ENCODE measurements at regions not wholly inside any gene's neighbourhood (a gene's known extent, or its start where the extent isn't known, plus 50 kb on each side); places are given as distances from the start of the nearest gene placed in this dataset.

- no peaks in the 10 kb centered on the region for H3K4me1 ChIP-seq (ENCODE audit: insufficient read depth, low read length)
- H3K9ac ChIP-seq (ENCODE audit: low read depth, low read length) = no peak overlapping the region
- no peaks in the 10 kb centered on the region for H4K20me1 ChIP-seq (ENCODE audit: insufficient read depth, low read length)
- TF ChIP-seq EZH2 (IDR thresholded peaks at IDR 0.05; ENCODE audit: borderline replicate concordance, low read depth, low read length, severe bottlenecking) (no peak), CTCF (IDR thresholded peaks at IDR 0.05; ENCODE audit: borderline replicate concordance, extremely low read depth, low read length, poor library complexity, severe bottlenecking) (no peak)
- no peaks in the 10 kb centered on the region for H3K9me3 ChIP-seq (ENCODE audit: insufficient read depth, low read length, severe bottlenecking)
- no peaks in the 10 kb centered on the region for H3K36me3 ChIP-seq (ENCODE audit: insufficient read depth, low read length)
- ATAC-seq (ENCODE audit: insufficient read depth, low read depth) (no peak), DNase-seq (no peak)
- H2AFZ ChIP-seq (ENCODE audit: low read depth, low read length) = no peak overlapping the region
- no peaks in the 10 kb centered on the region for H3K79me2 ChIP-seq (ENCODE audit: insufficient read depth, low read length)
- no peak overlapping the region for H3K27ac ChIP-seq (ENCODE audit: low read length)
- no peak overlapping the region for H3K4me3 ChIP-seq (ENCODE audit: low read depth in 1 of 2, low read length in 2 of 2)
- H3K4me2 ChIP-seq (ENCODE audit: insufficient read depth, low read length) = no peak overlapping the region
- no peaks in the 10 kb centered on the region for H3K27me3 ChIP-seq (ENCODE audit: insufficient read depth, low read length, poor library complexity)
These were observed 93.3 kb downstream of the NAA11 start for GRCh38 chr4:79232540-79232939.

GRCh38 chr4:79227860-79228259 is 98.0 kb downstream of the NAA11 start:
- Histone ChIP-seq H3K9ac (ENCODE audit: low read depth, low read length) (no peak overlapping the region), H3K27me3 (ENCODE audit: insufficient read depth, low read length, poor library complexity) (no peaks in the 10 kb centered on the region), H2AFZ (ENCODE audit: low read depth, low read length) (no peak overlapping the region), H3K4me1 (ENCODE audit: insufficient read depth, low read length) (no peaks in the 10 kb centered on the region), H3K36me3 (ENCODE audit: insufficient read depth, low read length) (no peaks in the 10 kb centered on the region), H4K20me1 (ENCODE audit: insufficient read depth, low read length) (no peaks in the 10 kb centered on the region), H3K4me2 (ENCODE audit: insufficient read depth, low read length) (no peak overlapping the region), H3K9me3 (ENCODE audit: insufficient read depth, low read length, severe bottlenecking) (no peaks in the 10 kb centered on the region), H3K27ac (ENCODE audit: low read length) (no peak overlapping the region), H3K4me3 (ENCODE audit: low read depth in 1 of 2, low read length in 2 of 2) (no peak overlapping the region), H3K79me2 (ENCODE audit: insufficient read depth, low read length) (no peaks in the 10 kb centered on the region)
- DNase-seq = no peak
- ATAC-seq (ENCODE audit: insufficient read depth, low read depth) = no peak
- TF ChIP-seq CTCF (IDR thresholded peaks at IDR 0.05; ENCODE audit: borderline replicate concordance, extremely low read depth, low read length, poor library complexity, severe bottlenecking) (no peak), EZH2 (IDR thresholded peaks at IDR 0.05; ENCODE audit: borderline replicate concordance, low read depth, low read length, severe bottlenecking) (no peak)

GRCh38 chr4:79225360-79225759 is 100.5 kb downstream of the NAA11 start:
- Histone ChIP-seq H3K4me1 (ENCODE audit: insufficient read depth, low read length) (no peaks in the 10 kb centered on the region), H4K20me1 (ENCODE audit: insufficient read depth, low read length) (no peaks in the 10 kb centered on the region), H3K9me3 (ENCODE audit: insufficient read depth, low read length, severe bottlenecking) (peaks cover 2% of the 10 kb centered on the region), H3K79me2 (ENCODE audit: insufficient read depth, low read length) (no peaks in the 10 kb centered on the region), H3K27ac (ENCODE audit: low read length) (no peak overlapping the region), H2AFZ (ENCODE audit: low read depth, low read length) (no peak overlapping the region), H3K36me3 (ENCODE audit: insufficient read depth, low read length) (no peaks in the 10 kb centered on the region), H3K27me3 (ENCODE audit: insufficient read depth, low read length, poor library complexity) (no peaks in the 10 kb centered on the region), H3K4me2 (ENCODE audit: insufficient read depth, low read length) (no peak overlapping the region), H3K4me3 (ENCODE audit: low read depth in 1 of 2, low read length in 2 of 2) (no peak overlapping the region), H3K9ac (ENCODE audit: low read depth, low read length) (no peak overlapping the region)
- DNase-seq = no peak
- TF ChIP-seq CTCF (IDR thresholded peaks at IDR 0.05; ENCODE audit: borderline replicate concordance, extremely low read depth, low read length, poor library complexity, severe bottlenecking) (no peak), EZH2 (IDR thresholded peaks at IDR 0.05; ENCODE audit: borderline replicate concordance, low read depth, low read length, severe bottlenecking) (no peak)
- ATAC-seq (ENCODE audit: insufficient read depth, low read depth) = no peak

DNA sequence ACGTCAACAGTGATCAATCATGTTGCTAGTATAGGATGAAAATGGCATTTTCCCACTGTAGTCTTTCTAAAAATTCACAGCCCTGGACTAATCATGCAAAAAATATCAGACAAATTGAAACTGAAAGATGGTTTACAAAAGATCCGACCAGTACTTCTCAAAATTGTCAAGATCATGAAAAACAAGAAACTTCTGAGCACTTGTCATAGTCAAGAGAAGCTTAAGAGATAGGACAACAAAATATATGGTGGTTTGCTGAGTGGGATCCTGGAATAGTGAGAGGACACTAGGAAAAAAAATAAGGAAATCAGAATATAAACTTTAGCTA is 101.1 kb downstream of the NAA11 start:
- Histone ChIP-seq H4K20me1 (ENCODE audit: insufficient read depth, low read length) (no peaks in the 10 kb centered on the region), H3K4me3 (ENCODE audit: low read depth in 1 of 2, low read length in 2 of 2) (no peak overlapping the region), H3K79me2 (ENCODE audit: insufficient read depth, low read length) (no peaks in the 10 kb centered on the region), H2AFZ (ENCODE audit: low read depth, low read length) (no peak overlapping the region), H3K27ac (ENCODE audit: low read length) (no peak overlapping the region), H3K27me3 (ENCODE audit: insufficient read depth, low read length, poor library complexity) (no peaks in the 10 kb centered on the region), H3K36me3 (ENCODE audit: insufficient read depth, low read length) (no peaks in the 10 kb centered on the region), H3K9ac (ENCODE audit: low read depth, low read length) (no peak overlapping the region), H3K9me3 (ENCODE audit: insufficient read depth, low read length, severe bottlenecking) (peaks cover 2% of the 10 kb centered on the region), H3K4me2 (ENCODE audit: insufficient read depth, low read length) (no peak overlapping the region), H3K4me1 (ENCODE audit: insufficient read depth, low read length) (no peaks in the 10 kb centered on the region)
- ATAC-seq (ENCODE audit: insufficient read depth, low read depth) (no peak), DNase-seq (no peak)
- no peak for TF ChIP-seq CTCF (IDR thresholded peaks at IDR 0.05; ENCODE audit: borderline replicate concordance, extremely low read depth, low read length, poor library complexity, severe bottlenecking)
- TF ChIP-seq EZH2 (IDR thresholded peaks at IDR 0.05; ENCODE audit: borderline replicate concordance, low read depth, low read length, severe bottlenecking) = no peak

Data from DND-41 (cell line).